ENCODE measurements at regions not wholly inside any gene's neighbourhood (a gene's known extent, or its start where the extent isn't known, plus 50 kb on each side); places are given as distances from the start of the nearest gene placed in this dataset.
"Not testable (repeated sequence)": the region's sequence is repeated elsewhere in the genome, so short reads cannot be mapped to it uniquely, and the experiment has no call there.

GRCh38 chr13:104648291-104648690, 1582.1 kb upstream of the SLC10A2 start:
- H3K9ac ChIP-seq (ENCODE audit: low read depth, low read length) = no peak overlapping the region
- H3K4me1 ChIP-seq (ENCODE audit: control insufficient read depth, insufficient read depth, low read length) = no peaks in the 10 kb centered on the region
- no peaks in the 10 kb centered on the region for H3K27me3 ChIP-seq (ENCODE audit: control insufficient read depth, insufficient read depth, low read length)
- H3K4me2 ChIP-seq (ENCODE audit: low read length) = no peak overlapping the region
- no peaks in the 10 kb centered on the region for H3K9me3 ChIP-seq (replicated peaks; ENCODE audit: low read length)
- H3K4me3 ChIP-seq (ENCODE audit: low read length) = no peak overlapping the region
- no peaks in the 10 kb centered on the region for H3K36me3 ChIP-seq (ENCODE audit: insufficient read depth, low read length)

- no peak overlapping the region for H3K9ac ChIP-seq (ENCODE audit: low read depth, low read length)
- peaks cover 8% of the 10 kb centered on the region for H3K4me1 ChIP-seq (ENCODE audit: control insufficient read depth, insufficient read depth, low read length)
- H3K36me3 ChIP-seq (ENCODE audit: insufficient read depth, low read length) = no peaks in the 10 kb centered on the region
Observed at GRCh38 chr13:104645786-104646185, 1579.6 kb upstream of the SLC10A2 start.

GRCh38 chr13:104641309-104641708, 1575.1 kb upstream of the SLC10A2 start:
- H3K9me3 ChIP-seq (replicated peaks; ENCODE audit: low read length) = no peaks in the 10 kb centered on the region
- H3K4me3 ChIP-seq (ENCODE audit: low read length) = no peak overlapping the region
- H3K4me1 ChIP-seq (ENCODE audit: control insufficient read depth, insufficient read depth, low read length) = peaks cover 8% of the 10 kb centered on the region
- no peaks in the 10 kb centered on the region for H3K36me3 ChIP-seq (ENCODE audit: insufficient read depth, low read length)
- no peak overlapping the region for H3K9ac ChIP-seq (ENCODE audit: low read depth, low read length)
- no peak overlapping the region for H3K4me2 ChIP-seq (ENCODE audit: low read length)
- no peaks in the 10 kb centered on the region for H3K27me3 ChIP-seq (ENCODE audit: control insufficient read depth, insufficient read depth, low read length)

More at GRCh38 chr13:104645786-104646185, 1579.6 kb upstream of the SLC10A2 start:
- no peak overlapping the region for H3K4me2 ChIP-seq (ENCODE audit: low read length)
- H3K9me3 ChIP-seq (replicated peaks; ENCODE audit: low read length) = no peaks in the 10 kb centered on the region
- no peak overlapping the region for H3K4me3 ChIP-seq (ENCODE audit: low read length)
- H3K27me3 ChIP-seq (ENCODE audit: control insufficient read depth, insufficient read depth, low read length) = no peaks in the 10 kb centered on the region

GRCh38 chr13:104635879-104636278, 1569.7 kb upstream of the SLC10A2 start:
- Histone ChIP-seq H3K9ac (ENCODE audit: low read depth, low read length) (no peak overlapping the region), H3K4me2 (ENCODE audit: low read length) (no peak overlapping the region), H3K36me3 (ENCODE audit: insufficient read depth, low read length) (no peaks in the 10 kb centered on the region), H3K9me3 (replicated peaks; ENCODE audit: low read length) (no peaks in the 10 kb centered on the region), H3K4me1 (ENCODE audit: control insufficient read depth, insufficient read depth, low read length) (peaks cover under 1% of the 10 kb centered on the region), H3K27me3 (ENCODE audit: control insufficient read depth, insufficient read depth, low read length) (no peaks in the 10 kb centered on the region), H3K4me3 (ENCODE audit: low read length) (no peak overlapping the region)

GRCh38 chr13:104634016-104634415, 1567.8 kb upstream of the SLC10A2 start:
- Histone ChIP-seq H3K4me2 (ENCODE audit: low read length) (no peak overlapping the region), H3K4me3 (ENCODE audit: low read length) (no peak overlapping the region), H3K9ac (ENCODE audit: low read depth, low read length) (no peak overlapping the region), H3K27me3 (ENCODE audit: control insufficient read depth, insufficient read depth, low read length) (no peaks in the 10 kb centered on the region), H3K4me1 (ENCODE audit: control insufficient read depth, insufficient read depth, low read length) (no peaks in the 10 kb centered on the region), H3K36me3 (ENCODE audit: insufficient read depth, low read length) (no peaks in the 10 kb centered on the region), H3K9me3 (replicated peaks; ENCODE audit: low read length) (no peaks in the 10 kb centered on the region)

- H3K4me1 ChIP-seq (ENCODE audit: control insufficient read depth, insufficient read depth, low read length) = no peaks in the 10 kb centered on the region
- H3K9ac ChIP-seq (ENCODE audit: low read depth, low read length) = no peak overlapping the region
- no peaks in the 10 kb centered on the region for H3K27me3 ChIP-seq (ENCODE audit: control insufficient read depth, insufficient read depth, low read length)
- H3K9me3 ChIP-seq (replicated peaks; ENCODE audit: low read length) = no peaks in the 10 kb centered on the region
- H3K4me3 ChIP-seq (ENCODE audit: low read length) = no peak overlapping the region
- H3K36me3 ChIP-seq (ENCODE audit: insufficient read depth, low read length) = no peaks in the 10 kb centered on the region
- no peak overlapping the region for H3K4me2 ChIP-seq (ENCODE audit: low read length)
Observed at GRCh38 chr13:104632736-104633135, 1566.5 kb upstream of the SLC10A2 start.

GRCh38 chr13:104625201-104625600, 1559.0 kb upstream of the SLC10A2 start:
- Histone ChIP-seq H3K36me3 (ENCODE audit: insufficient read depth, low read length) (no peaks in the 10 kb centered on the region), H3K4me3 (ENCODE audit: low read length) (no peak overlapping the region), H3K4me2 (ENCODE audit: low read length) (no peak overlapping the region), H3K9me3 (replicated peaks; ENCODE audit: low read length) (no peaks in the 10 kb centered on the region), H3K27me3 (ENCODE audit: control insufficient read depth, insufficient read depth, low read length) (no peaks in the 10 kb centered on the region), H3K9ac (ENCODE audit: low read depth, low read length) (no peak overlapping the region), H3K4me1 (ENCODE audit: control insufficient read depth, insufficient read depth, low read length) (no peaks in the 10 kb centered on the region)

GRCh38 chr13:104616990-104617389, 1550.8 kb upstream of the SLC10A2 start:
- no peak overlapping the region for H3K9ac ChIP-seq (ENCODE audit: low read depth, low read length)
- H3K36me3 ChIP-seq (ENCODE audit: insufficient read depth, low read length) = no peaks in the 10 kb centered on the region
- no peak overlapping the region for H3K4me3 ChIP-seq (ENCODE audit: low read length)
- H3K4me1 ChIP-seq (ENCODE audit: control insufficient read depth, insufficient read depth, low read length) = no peaks in the 10 kb centered on the region
- H3K9me3 ChIP-seq (replicated peaks; ENCODE audit: low read length) = no peaks in the 10 kb centered on the region
- no peaks in the 10 kb centered on the region for H3K27me3 ChIP-seq (ENCODE audit: control insufficient read depth, insufficient read depth, low read length)
- no peak overlapping the region for H3K4me2 ChIP-seq (ENCODE audit: low read length)

GRCh38 chr13:104614361-104615145, 1548.3 kb upstream of the SLC10A2 start:
- H3K9ac ChIP-seq (ENCODE audit: low read depth, low read length) = no peak overlapping the region
- no peaks in the 10 kb centered on the region for H3K36me3 ChIP-seq (ENCODE audit: insufficient read depth, low read length)
- no peak overlapping the region for H3K4me3 ChIP-seq (ENCODE audit: low read length)
- no peaks in the 10 kb centered on the region for H3K9me3 ChIP-seq (replicated peaks; ENCODE audit: low read length)
- H3K4me1 ChIP-seq (ENCODE audit: control insufficient read depth, insufficient read depth, low read length) = no peaks in the 10 kb centered on the region
- no peak overlapping the region for H3K4me2 ChIP-seq (ENCODE audit: low read length)
- H3K27me3 ChIP-seq (ENCODE audit: control insufficient read depth, insufficient read depth, low read length) = no peaks in the 10 kb centered on the region

- no peaks in the 10 kb centered on the region for H3K27me3 ChIP-seq (ENCODE audit: control insufficient read depth, insufficient read depth, low read length)
- H3K36me3 ChIP-seq (ENCODE audit: insufficient read depth, low read length) = no peaks in the 10 kb centered on the region
- no peak overlapping the region for H3K9ac ChIP-seq (ENCODE audit: low read depth, low read length)
- no peaks in the 10 kb centered on the region for H3K9me3 ChIP-seq (replicated peaks; ENCODE audit: low read length)
- no peak overlapping the region for H3K4me2 ChIP-seq (ENCODE audit: low read length)
- no peak overlapping the region for H3K4me3 ChIP-seq (ENCODE audit: low read length)
- H3K4me1 ChIP-seq (ENCODE audit: control insufficient read depth, insufficient read depth, low read length) = no peaks in the 10 kb centered on the region
Observed at GRCh38 chr13:104608331-104608730, 1542.1 kb upstream of the SLC10A2 start.

- not testable (repeated sequence) for H3K4me3 ChIP-seq (ENCODE audit: low read length); H3K4me1 ChIP-seq (ENCODE audit: control insufficient read depth, insufficient read depth, low read length)
Observed at GRCh38 chr13:104605435-104605834, 1539.2 kb upstream of the SLC10A2 start.

GRCh38 chr13:104597546-104598180, 1531.4 kb upstream of the SLC10A2 start:
- Histone ChIP-seq H3K9me3 (replicated peaks; ENCODE audit: low read length) (no peaks in the 10 kb centered on the region), H3K4me3 (ENCODE audit: low read length) (no peak overlapping the region), H3K27me3 (ENCODE audit: control insufficient read depth, insufficient read depth, low read length) (no peaks in the 10 kb centered on the region), H3K4me1 (ENCODE audit: control insufficient read depth, insufficient read depth, low read length) (peaks cover under 1% of the 10 kb centered on the region), H3K9ac (ENCODE audit: low read depth, low read length) (no peak overlapping the region), H3K4me2 (ENCODE audit: low read length) (no peak overlapping the region), H3K36me3 (ENCODE audit: insufficient read depth, low read length) (no peaks in the 10 kb centered on the region)

More at GRCh38 chr13:104605435-104605834, 1539.2 kb upstream of the SLC10A2 start:
- not testable (repeated sequence) for H3K9me3 ChIP-seq (replicated peaks; ENCODE audit: low read length); H3K9ac ChIP-seq (ENCODE audit: low read depth, low read length); H3K27me3 ChIP-seq (ENCODE audit: control insufficient read depth, insufficient read depth, low read length); H3K36me3 ChIP-seq (ENCODE audit: insufficient read depth, low read length); H3K4me2 ChIP-seq (ENCODE audit: low read length)

Measured in skeletal muscle satellite cell (primary cell).